B cell (primary cell): ENCODE measurements at regions not wholly inside any gene's neighbourhood (a gene's known extent, or its start where the extent isn't known, plus 50 kb on each side); places are given as distances from the start of the nearest gene placed in this dataset.

ENCODE experiments used
- ATAC-seq: fragments of 200-7000 bp; cut with Tn5 transposase; one replicate; pipeline ENCODE4 v1.10.0; 2021; ENCODE audit warnings: low read depth, mild to moderate bottlenecking, moderate number of reproducible peaks, moderate library complexity
- CTCF ChIA-PET: fragments of 350-600 bp; sonication (Branson Sonifier 250); formaldehyde crosslinking; loops from one replicate; lab custom pipeline; 2021; ENCODE audit warnings: antibody characterized with exemption, inconsistent platforms; lab: Charles Lee
- POLR2A ChIA-PET: fragments of 350-600 bp; sonication (Branson Sonifier 250); formaldehyde crosslinking; loops from one replicate; lab custom pipeline; 2021; ENCODE audit warnings: antibody characterized with exemption; lab: Charles Lee
- DNase-seq: peaks from one replicate; pipeline ENCODE4 v3.0.0; 2013
- H2AFZ ChIP-seq: 2 replicates; pipeline ENCODE4 v1.6.1; 2012; ENCODE audit warnings: mild to moderate bottlenecking, low read depth, low read length; ENCODE audit not compliant: insufficient read depth, poor library complexity, severe bottlenecking
- H3K27ac ChIP-seq, 2 donors: 1 replicate in 1 of 2; 2 replicates in 1 of 2; pipeline ENCODE4 v1.5.1; 2012 to 2013; ENCODE audit warnings: low read length in 2 of 2, mild to moderate bottlenecking in 2 of 2, moderate library complexity in 1 of 2
- H3K27me3 ChIP-seq, 4 experiments: fragments of 200-600 bp in 1 of 4; sonication (generic) in 1 of 4; replicated peaks in 1 of 4; 1 replicate in 2 of 4; 2 replicates in 2 of 4; pipeline versions ENCODE4 v1.6.1 to v1.7.0; 2013 to 2016; ENCODE audit warnings: low read length in 3 of 4, mild to moderate bottlenecking in 2 of 4, mixed read lengths in 1 of 4, moderate library complexity in 1 of 4; ENCODE audit not compliant: insufficient read depth in 4 of 4, control insufficient read depth in 3 of 4; ENCODE audit errors: control extremely low read depth in 1 of 4
- H3K36me3 ChIP-seq, 2 experiments: replicated peaks in 1 of 2; 1 replicate in 1 of 2; 2 replicates in 1 of 2; pipeline versions ENCODE4 v1.6.1 to v1.7.1; 2013; ENCODE audit warnings: low read length in 1 of 2; ENCODE audit not compliant: insufficient read depth in 2 of 2, control insufficient read depth in 1 of 2; ENCODE audit errors: control extremely low read depth in 1 of 2, extremely low read depth in 1 of 2
- H3K4me1 ChIP-seq, 2 donors: fragments of 200-600 bp in 1 of 2; sonication (generic) in 1 of 2; 1 replicate in 1 of 2; 2 replicates in 1 of 2; pipeline versions ENCODE4 v1.5.1 to v1.6.1; 2013 to 2017; ENCODE audit warnings: low read length in 2 of 2; ENCODE audit not compliant: control insufficient read depth in 2 of 2, insufficient read depth in 2 of 2
- H3K4me2 ChIP-seq: replicated peaks from 2 replicates; pipeline ENCODE3; 2012; ENCODE audit warnings: mild to moderate bottlenecking, low read depth, low read length; ENCODE audit not compliant: poor library complexity, severe bottlenecking
- H3K4me3 ChIP-seq, 5 experiments: fragments of 200-600 bp in 1 of 5; sonication (generic) in 1 of 5; 1 replicate in 3 of 5; 2 replicates in 2 of 5; pipeline versions ENCODE4 v1.5.1 to v1.7.0; 2011 to 2016; ENCODE audit warnings: low read length in 4 of 5, mild to moderate bottlenecking in 4 of 5, low read depth in 2 of 5, control low read depth in 1 of 5, moderate library complexity in 1 of 5; ENCODE audit not compliant: insufficient read depth in 1 of 5; ENCODE audit errors: control extremely low read depth in 1 of 5, extremely low read depth in 1 of 5
- H3K79me2 ChIP-seq: fragments of 200-600 bp; sonication (generic); one replicate; pipeline ENCODE4 v1.6.0; 2016; ENCODE audit warnings: low read length; ENCODE audit not compliant: control insufficient read depth, insufficient read depth
- H3K9ac ChIP-seq: fragments of 200-600 bp; sonication (generic); 2 replicates; pipeline ENCODE4 v1.6.1; 2017; ENCODE audit warnings: mild to moderate bottlenecking, low read length, moderate library complexity
- H3K9me3 ChIP-seq, 3 donors: one replicate each; pipeline versions ENCODE4 v1.6.1 to v1.7.1; 2013; ENCODE audit warnings: low read length in 2 of 3; ENCODE audit not compliant: control insufficient read depth in 2 of 3, insufficient read depth in 1 of 3; ENCODE audit errors: control extremely low read depth in 1 of 3
- H4K20me1 ChIP-seq: 2 replicates; pipeline ENCODE4 v1.6.0; 2012; ENCODE audit warnings: mild to moderate bottlenecking, low read length; ENCODE audit not compliant: insufficient read depth, control insufficient read depth, poor library complexity, severe bottlenecking
- H3K27ac Mint-ChIP-seq: one replicate; pipeline ENCODE4 v1.8.0; 2021; ENCODE audit warnings: mixed read lengths
- H3K27me3 Mint-ChIP-seq: one replicate; pipeline ENCODE4 v1.8.0; 2021; ENCODE audit warnings: mixed read lengths
- H3K4me1 Mint-ChIP-seq: one replicate; pipeline ENCODE4 v1.8.0; 2021; ENCODE audit warnings: mixed read lengths
- H3K4me3 Mint-ChIP-seq: one replicate; pipeline ENCODE4 v1.8.0; 2021; ENCODE audit warnings: mixed read lengths
- H3K9me3 Mint-ChIP-seq: one replicate; pipeline ENCODE4 v1.8.0; 2022; ENCODE audit warnings: mixed read lengths; ENCODE audit not compliant: insufficient read depth
- CTCF ChIP-seq: fragments of 200-600 bp; IDR thresholded peaks from one replicate; pipeline ENCODE4 v1.8.0; 2022; ENCODE audit warnings: antibody characterized with exemption, mild to moderate bottlenecking
- EZH2 ChIP-seq: IDR thresholded peaks from 2 replicates; pipeline ENCODE4 v1.6.1; 2012; ENCODE audit warnings: borderline replicate concordance, low read depth, mild to moderate bottlenecking, moderate library complexity, low read length; ENCODE audit not compliant: insufficient read depth, poor library complexity, severe bottlenecking
- WGBS: methylation state at CpG from one replicate; pipeline ENCODE4 v1.1.5; 2013; ENCODE audit warnings: missing lambda C conversion rate; ENCODE audit not compliant: insufficient coverage; 5-methylcytosine and 5-hydroxymethylcytosine counted together
- intact Hi-C: fragments of 100-400 bp; cut with micrococcal nuclease; formaldehyde crosslinking; loops from one replicate; pipeline ENCODE4 v1.10.0; 2022

DNA sequence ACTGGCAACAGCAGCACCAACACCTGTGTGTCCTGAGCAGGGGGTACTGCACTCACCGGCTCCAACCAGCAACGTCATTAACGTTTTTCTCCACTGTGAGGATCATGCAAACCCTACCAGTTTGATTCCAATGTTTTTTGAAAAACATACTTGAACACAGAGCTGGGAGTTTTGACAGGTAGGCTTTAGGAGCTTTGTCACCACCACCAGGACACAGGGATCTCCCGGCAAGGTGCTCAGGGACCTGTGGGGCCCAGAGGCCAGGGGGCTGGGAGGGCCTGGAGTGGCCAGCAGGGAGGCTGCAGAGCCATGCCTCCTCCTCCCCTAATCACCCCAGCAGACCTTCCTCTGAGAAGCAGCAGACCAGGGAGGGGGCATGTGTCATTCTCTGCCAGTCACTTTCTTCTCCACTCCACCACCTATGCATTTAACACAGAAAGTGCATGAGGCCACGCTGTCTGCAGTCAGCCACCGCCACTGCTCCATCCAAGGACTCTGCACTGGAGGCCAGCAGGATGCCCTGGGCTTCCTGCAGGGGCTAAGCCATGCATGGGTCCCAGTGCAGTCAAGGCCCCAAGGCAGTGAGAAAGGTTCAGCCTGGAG is 768.2 kb downstream of the KCNJ18 start:
- intact Hi-C loops = no loop called here
- Histone ChIP-seq H3K79me2 (no peaks in the 10 kb centered on the region), H2AFZ (no peak overlapping the region), H3K4me2 (no peak overlapping the region), H3K9me3 (peaks cover 0 to 32% (median 0%) of the 10 kb centered on the region in 3 donors), H3K27me3 (no peaks in the 10 kb centered on the region), H3K27ac (no peak overlapping the region), H4K20me1 (no peaks in the 10 kb centered on the region), H3K9ac (no peak overlapping the region), H3K4me3 (no peak overlapping the region), H3K4me1 (no peaks in the 10 kb centered on the region), H3K36me3 (no peaks in the 10 kb centered on the region)
- TF ChIP-seq CTCF (no peak), EZH2 (no peak)
- CTCF ChIA-PET = no interaction called here
- 87% methylated on average over 4 of the region's 6 CpGs for WGBS
- ATAC-seq (no peak), DNase-seq (no peak)
- POLR2A ChIA-PET = no interaction called here
- H3K4me1 Mint-ChIP-seq = no peaks in the 10 kb centered on the region
- H3K27me3 Mint-ChIP-seq = no peaks in the 10 kb centered on the region
- no peak overlapping the region for H3K4me3 Mint-ChIP-seq
- H3K9me3 Mint-ChIP-seq = peaks cover 8% of the 10 kb centered on the region
- no peak overlapping the region for H3K27ac Mint-ChIP-seq

DNA sequence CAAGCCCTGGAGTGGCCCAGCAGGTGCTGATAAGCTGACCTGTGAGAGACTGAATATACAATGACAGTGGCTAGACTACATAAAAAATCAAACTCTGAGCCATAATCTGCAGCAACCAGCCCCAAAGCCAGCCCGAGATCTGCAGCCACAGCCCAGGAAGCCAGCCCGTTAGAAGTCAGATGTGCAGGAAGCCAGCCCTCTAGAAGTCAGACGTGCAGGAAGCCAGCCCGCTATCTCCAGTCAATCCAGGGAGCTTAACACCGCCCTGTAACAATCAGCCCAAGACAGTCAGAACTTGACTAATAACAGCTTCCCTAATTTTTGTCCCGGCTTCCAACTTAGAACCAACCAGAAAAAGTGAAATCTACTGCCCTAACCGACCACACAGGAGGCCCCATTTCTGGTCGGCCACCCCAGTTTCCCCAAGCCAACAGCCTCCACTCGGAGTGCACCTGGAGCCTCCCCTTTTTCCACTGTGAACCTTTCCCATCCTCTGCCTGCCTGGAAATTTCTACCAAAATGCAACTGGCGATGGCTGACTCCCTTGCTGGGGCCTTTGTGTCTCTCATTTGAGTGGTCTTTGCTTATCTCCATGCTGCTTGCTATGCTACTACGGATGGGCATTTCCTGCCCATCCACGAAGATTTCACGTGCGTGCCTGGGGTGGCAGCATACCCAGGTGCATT is 769.3 kb downstream of the KCNJ18 start:
- Mint-ChIP-seq H3K9me3 (peaks cover 8% of the 10 kb centered on the region), H3K27me3 (no peaks in the 10 kb centered on the region), H3K4me1 (no peaks in the 10 kb centered on the region), H3K4me3 (no peak overlapping the region), H3K27ac (no peak overlapping the region)
- Histone ChIP-seq H3K36me3 (no peaks in the 10 kb centered on the region), H3K4me1 (no peaks in the 10 kb centered on the region), H3K9ac (no peak overlapping the region), H4K20me1 (no peaks in the 10 kb centered on the region), H3K27me3 (no peaks in the 10 kb centered on the region), H3K9me3 (peaks cover 0 to 33% (median 0%) of the 10 kb centered on the region in 3 donors), H3K4me2 (no peak overlapping the region), H2AFZ (no peak overlapping the region), H3K4me3 (no peak overlapping the region), H3K79me2 (no peaks in the 10 kb centered on the region), H3K27ac (no peak overlapping the region)
- 80% methylated on average over 14 of the region's 14 CpGs for WGBS
- CTCF ChIA-PET = no interaction called here
- POLR2A ChIA-PET = no interaction called here
- ATAC-seq (no peak), DNase-seq (no peak)
- intact Hi-C loops = no loop called here
- TF ChIP-seq EZH2 = no peak
- no peak for TF ChIP-seq CTCF
